Neural cell (in vitro differentiated cells): ENCODE measurements at regions not wholly inside any gene's neighbourhood (a gene's known extent, or its start where the extent isn't known, plus 50 kb on each side); places are given as distances from the start of the nearest gene placed in this dataset.

Experiments
- EP300 ChIP-seq: fragments of 450-650 bp; conservative IDR thresholded peaks from 2 replicates; pipeline ENCODE4 v1.6.1; 2014; ENCODE audit warnings: antibody characterized with exemption, mild to moderate bottlenecking, moderate library complexity; ENCODE audit not compliant: poor library complexity, severe bottlenecking
- EZH2 ChIP-seq: fragments of 200-600, 300-800 bp; shearing (Covaris generic), sonication (generic); IDR thresholded peaks from 2 replicates; pipeline ENCODE4 v1.6.1; 2014; ENCODE audit warnings: antibody characterized with exemption, low read length, borderline replicate concordance, mild to moderate bottlenecking; ENCODE audit not compliant: insufficient read depth, poor library complexity, severe bottlenecking
- POLR2AphosphoS5 ChIP-seq: IDR thresholded peaks from 2 replicates; pipeline ENCODE4 v1.6.1; 2012
- RAD21 ChIP-seq: fragments of 450-650 bp; conservative IDR thresholded peaks from 2 replicates; pipeline ENCODE4 v1.6.1; 2014; ENCODE audit warnings: antibody characterized with exemption, mild to moderate bottlenecking, moderate library complexity
- SMC3 ChIP-seq: fragments of 450-650 bp; conservative IDR thresholded peaks from 2 replicates; pipeline ENCODE4 v1.6.1; 2014; ENCODE audit warnings: antibody characterized with exemption, mild to moderate bottlenecking, moderate library complexity; ENCODE audit not compliant: poor library complexity
- TF ChIP-seq, protein P1 (sequence below): fragments of 450-650 bp; IDR thresholded peaks from 2 replicates; pipeline ENCODE4 v1.5.1; 2014; ENCODE audit warnings: antibody characterized with exemption, mild to moderate bottlenecking, moderate library complexity; ENCODE audit not compliant: poor library complexity, severe bottlenecking

DNA sequence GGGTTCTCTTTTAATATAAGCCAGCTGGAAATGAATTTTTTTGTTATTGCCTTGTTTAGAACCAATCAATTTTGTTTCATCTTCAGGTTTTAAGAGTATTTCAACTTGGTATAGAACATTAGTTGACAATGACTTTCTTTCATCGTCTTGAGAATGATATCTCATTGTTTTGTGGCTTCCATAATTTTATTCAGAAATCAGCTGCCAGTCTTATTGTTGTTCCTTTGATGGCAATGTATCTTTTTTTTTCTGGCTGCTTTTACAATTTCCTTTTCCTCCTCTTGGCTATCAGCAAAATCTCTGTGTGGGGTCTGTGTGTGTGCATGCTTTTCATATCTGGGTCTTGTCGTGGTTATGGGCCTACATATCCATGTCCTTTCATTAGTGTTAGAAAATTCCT is 1536.4 kb upstream of the TENM3 start:
- TF ChIP-seq, protein P1, sequence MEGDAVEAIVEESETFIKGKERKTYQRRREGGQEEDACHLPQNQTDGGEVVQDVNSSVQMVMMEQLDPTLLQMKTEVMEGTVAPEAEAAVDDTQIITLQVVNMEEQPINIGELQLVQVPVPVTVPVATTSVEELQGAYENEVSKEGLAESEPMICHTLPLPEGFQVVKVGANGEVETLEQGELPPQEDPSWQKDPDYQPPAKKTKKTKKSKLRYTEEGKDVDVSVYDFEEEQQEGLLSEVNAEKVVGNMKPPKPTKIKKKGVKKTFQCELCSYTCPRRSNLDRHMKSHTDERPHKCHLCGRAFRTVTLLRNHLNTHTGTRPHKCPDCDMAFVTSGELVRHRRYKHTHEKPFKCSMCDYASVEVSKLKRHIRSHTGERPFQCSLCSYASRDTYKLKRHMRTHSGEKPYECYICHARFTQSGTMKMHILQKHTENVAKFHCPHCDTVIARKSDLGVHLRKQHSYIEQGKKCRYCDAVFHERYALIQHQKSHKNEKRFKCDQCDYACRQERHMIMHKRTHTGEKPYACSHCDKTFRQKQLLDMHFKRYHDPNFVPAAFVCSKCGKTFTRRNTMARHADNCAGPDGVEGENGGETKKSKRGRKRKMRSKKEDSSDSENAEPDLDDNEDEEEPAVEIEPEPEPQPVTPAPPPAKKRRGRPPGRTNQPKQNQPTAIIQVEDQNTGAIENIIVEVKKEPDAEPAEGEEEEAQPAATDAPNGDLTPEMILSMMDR, result no peak
- TF ChIP-seq EP300 (no peak), EZH2 (no peak), SMC3 (no peak), RAD21 (no peak), POLR2AphosphoS5 (no peak)
